ENCODE measurements at regions not wholly inside any gene's neighbourhood (a gene's known extent, or its start where the extent isn't known, plus 50 kb on each side); places are given as distances from the start of the nearest gene placed in this dataset.

- TF ChIP-seq CTCF (conservative IDR thresholded peaks at IDR 0.05; ENCODE audit: low read length): no peak
- no peak for TF ChIP-seq EZH2phosphoT487 (IDR thresholded peaks at IDR 0.05; ENCODE audit: borderline replicate concordance, low read depth, low read length)
These were observed 199.0 kb upstream of the LEF1 start for GRCh38 chr4:108367751-108368150.

Data from OCI-LY7 (cell line).